ENCODE measurements at regions not wholly inside any gene's neighbourhood (a gene's known extent, or its start where the extent isn't known, plus 50 kb on each side); places are given as distances from the start of the nearest gene placed in this dataset.

- DNase-seq (ENCODE audit: low spot score), result no peak
These were observed 200.8 kb downstream of the PLK2 start for GRCh38 chr5:58258984-58259684.

- no peak for DNase-seq (ENCODE audit: low spot score)
These were observed 203.9 kb downstream of the PLK2 start for GRCh38 chr5:58255970-58256369.

- DNase-seq (ENCODE audit: low spot score), result no peak
These were observed 204.5 kb downstream of the PLK2 start for GRCh38 chr5:58255386-58255785.

- DNase-seq (ENCODE audit: low spot score), result no peak
These were observed 211.7 kb downstream of the PLK2 start for GRCh38 chr5:58248221-58248620.

GRCh38 chr5:58246461-58246944 is 213.4 kb downstream of the PLK2 start:
- DNase-seq (ENCODE audit: low spot score), result no peak

- no peak for DNase-seq (ENCODE audit: low spot score)
These were observed 214.4 kb downstream of the PLK2 start for GRCh38 chr5:58245476-58245840.

- DNase-seq (ENCODE audit: low spot score), result no peak
These were observed 214.9 kb downstream of the PLK2 start for GRCh38 chr5:58244819-58245475.

GRCh38 chr5:58241389-58241788 is 218.5 kb downstream of the PLK2 start:
- peak; percentile 53 for DNase-seq (ENCODE audit: low spot score)

- DNase-seq (ENCODE audit: low spot score), result peak; percentile 34
These were observed 219.6 kb downstream of the PLK2 start for GRCh38 chr5:58240322-58240721.

- peak; percentile 74 for DNase-seq (ENCODE audit: low spot score)
These were observed 220.2 kb downstream of the PLK2 start for GRCh38 chr5:58239731-58240130.

- DNase-seq (ENCODE audit: low spot score), result no peak
These were observed 220.8 kb downstream of the PLK2 start for GRCh38 chr5:58239045-58239444.

- DNase-seq (ENCODE audit: low spot score), result no peak
These were observed 223.4 kb downstream of the PLK2 start for GRCh38 chr5:58236498-58236897.

GRCh38 chr5:58235299-58235698 is 224.6 kb downstream of the PLK2 start:
- DNase-seq (ENCODE audit: low spot score), result peak; percentile 71

GRCh38 chr5:58232130-58232529 is 227.8 kb downstream of the PLK2 start:
- no peak for DNase-seq (ENCODE audit: low spot score)

GRCh38 chr5:58231041-58231440 is 228.8 kb downstream of the PLK2 start:
- no peak for DNase-seq (ENCODE audit: low spot score)

GRCh38 chr5:58228896-58229295 is 231.0 kb downstream of the PLK2 start:
- DNase-seq (ENCODE audit: low spot score), result no peak

- DNase-seq (ENCODE audit: low spot score), result no peak
These were observed 232.0 kb downstream of the PLK2 start for GRCh38 chr5:58227858-58228257.

GRCh38 chr5:58224661-58225060 is 235.2 kb downstream of the PLK2 start:
- DNase-seq (ENCODE audit: low spot score), result no peak

- no peak for DNase-seq (ENCODE audit: low spot score)
These were observed 235.7 kb downstream of the PLK2 start for GRCh38 chr5:58224221-58224620.

- DNase-seq (ENCODE audit: low spot score), result no peak
These were observed 244.5 kb downstream of the PLK2 start for GRCh38 chr5:58215364-58215763.

GRCh38 chr5:58211441-58211840 is 248.4 kb downstream of the PLK2 start:
- no peak for DNase-seq (ENCODE audit: low spot score)

- DNase-seq (ENCODE audit: low spot score), result no peak
These were observed 251.2 kb downstream of the PLK2 start for GRCh38 chr5:58208674-58209073.

- no peak for DNase-seq (ENCODE audit: low spot score)
These were observed 252.8 kb downstream of the PLK2 start for GRCh38 chr5:58207076-58207475.

All from HT-29 (cell line).